Activated CD4-positive, alpha-beta T cell treated with anti-CD3 and anti-CD28 coated beads for 1 hour (primary cell): ENCODE measurements at regions not wholly inside any gene's neighbourhood (a gene's known extent, or its start where the extent isn't known, plus 50 kb on each side); places are given as distances from the start of the nearest gene placed in this dataset.

Source experiments
- DNase-seq: peaks from one replicate; pipeline ENCODE4 v3.0.0-alpha.2; 2020

DNA sequence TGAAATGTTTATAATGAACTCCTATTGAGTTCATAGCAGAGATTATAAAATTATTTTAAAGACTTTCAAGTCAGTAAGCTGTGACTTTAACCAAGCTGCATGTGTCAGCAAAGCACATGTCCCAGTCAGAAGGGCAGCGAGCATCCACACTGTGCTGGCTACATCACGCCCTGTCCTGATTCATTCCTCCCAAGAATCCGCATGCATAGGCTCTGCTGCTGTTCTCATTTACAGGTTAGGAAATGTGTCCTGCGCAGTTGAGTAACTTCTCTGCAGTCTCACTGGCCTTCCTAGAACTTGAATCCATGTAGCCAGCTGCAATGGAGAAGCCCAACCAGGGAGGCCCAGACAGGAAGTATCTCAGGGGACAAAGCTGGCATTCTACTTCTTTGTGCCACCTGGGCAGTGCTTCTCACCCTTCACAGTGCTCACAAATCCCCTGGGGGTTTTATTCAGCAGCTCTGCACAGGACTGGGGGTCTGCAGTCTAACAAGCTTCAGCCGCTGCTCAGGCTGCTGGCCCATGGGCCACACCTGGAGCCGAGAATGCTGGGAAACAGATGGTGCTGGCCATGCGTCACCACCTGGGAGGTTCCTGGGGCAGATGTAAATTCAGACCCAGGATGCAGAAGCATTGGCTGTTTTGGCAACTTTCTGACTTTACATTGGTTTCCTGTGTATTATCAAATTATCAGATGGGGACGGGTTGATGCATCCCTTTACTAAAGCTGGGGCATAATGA is 192.8 kb upstream of the GDF10 start:
- no peak for DNase-seq

DNA sequence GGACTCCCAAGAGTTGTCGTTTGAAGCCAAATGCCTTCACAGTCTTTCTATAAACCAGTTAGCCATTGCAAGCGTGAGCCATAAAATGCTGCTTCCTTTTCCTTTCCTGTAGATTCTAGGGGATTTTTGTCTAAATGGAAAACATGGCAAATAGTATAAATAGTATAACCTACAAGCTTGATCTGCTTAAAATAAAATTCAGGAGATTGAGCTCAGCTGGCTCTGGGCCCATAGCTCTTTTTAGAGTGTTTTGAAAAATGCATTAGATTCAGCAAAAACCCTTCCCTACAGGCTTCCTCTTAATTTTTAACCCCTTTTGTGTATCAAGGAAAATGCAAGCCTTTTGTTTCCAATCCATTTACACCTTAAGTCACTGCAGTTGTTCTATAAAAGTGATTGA is 190.1 kb upstream of the GDF10 start:
- DNase-seq = no peak

GRCh38 chr10:47111329-47111862 is 188.6 kb upstream of the GDF10 start:
- no peak for DNase-seq

DNA sequence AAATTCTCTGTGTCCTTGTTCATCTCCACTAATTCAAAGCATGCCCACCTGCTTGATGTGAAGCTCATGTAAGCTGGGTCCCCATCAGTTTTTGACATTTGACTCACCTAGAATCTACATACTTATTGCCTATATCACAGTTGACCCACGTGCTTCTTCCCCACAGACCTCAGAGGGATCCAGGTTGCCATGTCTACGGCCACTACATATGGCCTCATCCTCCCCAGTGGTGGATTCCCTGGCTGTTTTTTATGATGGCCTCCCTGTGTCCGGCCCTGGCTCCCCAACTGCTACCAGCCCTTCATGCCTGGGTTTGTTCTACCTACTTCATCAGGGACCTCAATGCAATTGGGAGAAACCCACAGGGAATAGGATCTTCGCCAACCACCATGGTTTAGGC is 187.4 kb upstream of the GDF10 start:
- no peak for DNase-seq

DNA sequence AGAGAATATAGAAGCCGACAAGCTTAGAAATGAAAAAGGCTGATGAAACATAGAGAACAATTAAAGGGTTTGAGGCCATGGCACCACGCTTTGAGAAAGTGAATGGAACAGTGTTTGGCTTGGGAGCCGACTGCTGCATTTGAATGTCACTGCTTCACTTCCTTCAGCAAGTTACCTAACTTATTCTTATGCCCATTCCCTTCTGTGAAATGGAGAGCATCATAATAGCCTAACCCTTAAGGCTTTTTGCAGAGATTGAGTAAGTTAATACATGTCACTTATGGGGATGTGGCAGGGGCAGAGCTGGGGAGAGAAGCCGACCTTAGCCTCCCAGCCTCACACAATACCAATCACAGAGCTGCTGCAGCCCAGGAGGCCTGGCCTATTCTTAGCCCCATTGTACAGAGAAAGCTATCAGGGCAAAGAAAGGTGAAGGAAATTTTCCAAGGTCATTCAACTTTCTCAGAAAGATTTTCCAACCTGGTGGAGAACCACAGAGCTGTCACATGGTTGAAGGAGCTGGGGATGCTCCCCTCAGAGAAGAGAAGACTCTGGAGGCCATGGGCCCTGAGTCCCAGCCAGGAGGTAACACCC is 186.0 kb upstream of the GDF10 start:
- no peak for DNase-seq

GRCh38 chr10:47114680-47115186 is 185.3 kb upstream of the GDF10 start:
- no peak for DNase-seq

DNA sequence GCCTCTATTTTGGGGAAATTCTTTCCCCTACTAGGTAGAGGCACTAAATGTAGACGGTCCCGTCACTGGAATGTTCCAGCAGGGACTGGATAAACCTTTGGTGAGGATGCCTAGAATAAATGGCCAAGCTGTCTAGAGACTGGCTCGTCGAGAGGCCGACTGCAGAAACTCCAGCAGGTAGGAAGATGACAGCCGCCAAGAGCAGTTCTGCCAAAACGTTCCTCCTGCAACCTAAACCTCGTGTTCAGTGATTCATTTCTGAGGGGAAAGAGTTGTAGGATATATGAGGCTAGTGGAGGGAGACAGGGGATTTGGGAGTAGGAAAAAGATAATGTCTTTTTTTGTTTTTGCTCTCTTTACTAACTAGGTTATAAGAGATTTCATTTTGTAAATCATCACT is 184.7 kb upstream of the GDF10 start:
- DNase-seq = no peak

DNA sequence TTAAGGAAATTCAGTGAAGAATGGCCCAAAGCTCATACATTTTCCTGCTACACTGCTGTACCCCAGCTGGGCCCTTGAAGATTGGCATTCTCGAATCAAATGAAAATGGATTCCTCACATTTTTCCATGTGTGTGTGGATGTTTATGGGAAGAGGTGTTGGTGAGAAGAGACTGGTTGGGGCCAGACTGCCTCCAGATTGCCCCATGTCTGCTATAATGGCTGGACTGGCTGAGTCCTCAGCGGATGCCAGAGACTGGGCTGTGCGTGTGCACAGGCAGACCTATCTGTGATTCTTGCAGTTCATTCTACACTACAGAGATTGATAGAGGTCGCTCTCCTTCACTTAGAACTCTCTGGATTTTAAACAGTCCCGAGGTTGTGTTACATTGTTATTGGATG is 183.6 kb upstream of the GDF10 start:
- no peak for DNase-seq

- no peak for DNase-seq
Observed at GRCh38 chr10:47118326-47118725, 181.7 kb upstream of the GDF10 start.

DNA sequence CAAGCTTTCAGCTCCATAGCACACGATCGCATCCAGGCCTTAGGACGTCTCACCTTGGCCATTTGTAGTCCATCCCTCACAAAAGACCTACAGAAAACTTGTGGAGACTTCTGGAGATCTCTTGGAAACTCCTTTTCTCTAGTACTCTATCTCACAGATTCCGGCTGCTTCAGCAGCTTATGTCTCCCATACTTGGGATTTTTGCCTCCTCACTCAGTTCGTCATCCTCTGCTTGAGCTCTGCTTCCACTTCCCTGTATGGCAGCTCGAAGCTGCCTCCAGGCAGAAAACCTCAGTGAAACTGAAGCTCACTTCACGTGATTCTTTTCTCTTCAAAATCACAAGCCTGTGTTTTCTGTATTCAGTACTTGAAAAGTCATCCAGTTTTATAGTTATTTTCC is 178.7 kb upstream of the GDF10 start:
- no peak for DNase-seq

GRCh38 chr10:47123716-47124288 is 176.2 kb upstream of the GDF10 start:
- no peak for DNase-seq

DNA sequence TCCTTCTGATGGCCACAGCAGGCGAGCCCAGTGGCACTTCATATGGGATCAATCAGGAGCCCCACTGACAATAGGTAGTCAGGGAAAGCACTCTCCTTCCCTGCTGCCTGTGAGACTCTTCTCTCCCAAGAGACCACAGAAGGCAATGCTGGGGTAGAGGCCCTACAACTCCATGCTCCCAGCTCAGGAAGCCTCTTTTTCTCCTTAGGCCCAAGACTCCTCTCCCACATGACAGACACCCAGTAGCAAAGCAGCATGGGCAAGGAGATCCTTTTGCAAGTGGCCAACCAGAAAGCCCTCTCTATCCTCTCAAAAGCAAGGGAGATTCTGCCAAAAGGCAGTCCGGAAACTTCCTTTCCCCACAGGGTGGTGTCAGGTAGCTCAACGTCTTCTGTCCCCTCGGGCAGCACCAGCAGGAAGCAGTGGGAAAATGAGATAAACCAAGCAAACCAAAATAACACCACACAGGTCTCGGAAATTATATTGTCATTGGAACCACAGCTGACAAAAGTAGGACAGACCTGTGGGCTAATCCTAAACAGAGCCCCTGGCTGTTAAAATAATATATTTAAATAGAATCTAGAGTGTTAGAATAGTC is 172.7 kb upstream of the GDF10 start:
- DNase-seq = no peak

DNA sequence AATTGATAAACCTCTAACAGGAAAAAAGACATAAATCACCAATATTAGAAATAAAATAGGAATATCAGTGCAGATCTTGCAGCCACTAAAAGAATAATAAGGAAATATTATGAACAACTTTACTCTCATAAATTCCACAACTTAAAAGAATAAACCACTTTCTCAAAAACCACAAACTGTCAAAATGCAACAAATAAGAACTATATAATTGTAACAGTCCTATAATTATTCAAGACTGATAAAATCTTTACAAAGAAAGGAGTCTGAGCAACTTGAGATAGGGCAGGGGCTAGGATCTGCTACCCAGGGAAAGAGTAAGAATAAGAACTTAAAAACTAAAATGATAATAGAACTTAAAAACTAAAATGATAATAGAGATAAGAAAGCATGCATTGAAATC is 169.5 kb upstream of the GDF10 start:
- no peak for DNase-seq

GRCh38 chr10:47133871-47134570 is 166.0 kb upstream of the GDF10 start:
- no peak for DNase-seq

- no peak for DNase-seq
Observed at GRCh38 chr10:47136866-47137265, 163.1 kb upstream of the GDF10 start.

GRCh38 chr10:47137311-47137851 is 162.6 kb upstream of the GDF10 start:
- DNase-seq = no peak

GRCh38 chr10:47139121-47139520 is 160.9 kb upstream of the GDF10 start:
- DNase-seq = no peak

DNA sequence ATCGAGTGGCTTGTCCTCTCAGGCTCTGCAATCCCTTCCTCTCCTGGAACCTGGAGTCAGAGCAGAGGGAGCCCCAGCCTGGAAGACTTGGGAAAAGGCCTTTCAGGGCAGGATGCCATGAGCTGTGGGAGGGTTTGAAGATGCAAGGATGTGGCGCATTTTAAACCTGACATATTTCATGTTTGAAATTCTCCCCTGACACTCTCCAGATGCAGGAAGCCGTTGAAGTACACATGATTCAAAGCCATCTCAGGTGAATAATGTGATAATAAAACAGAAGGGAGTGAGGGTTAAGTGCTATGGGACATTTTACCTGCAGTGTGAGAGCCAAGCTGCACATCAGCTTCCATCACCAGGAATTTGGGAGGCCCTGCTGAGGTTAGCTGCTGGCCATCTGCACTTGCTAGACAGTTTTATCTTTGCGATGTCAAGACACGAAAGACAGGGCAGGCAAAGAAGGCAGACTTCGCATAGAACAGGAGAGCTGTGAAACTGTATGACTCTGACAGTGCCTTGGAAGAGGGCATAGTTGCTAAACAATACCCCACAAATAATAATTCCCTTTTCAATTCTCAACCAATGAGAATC is 159.1 kb upstream of the GDF10 start:
- no peak for DNase-seq

DNA sequence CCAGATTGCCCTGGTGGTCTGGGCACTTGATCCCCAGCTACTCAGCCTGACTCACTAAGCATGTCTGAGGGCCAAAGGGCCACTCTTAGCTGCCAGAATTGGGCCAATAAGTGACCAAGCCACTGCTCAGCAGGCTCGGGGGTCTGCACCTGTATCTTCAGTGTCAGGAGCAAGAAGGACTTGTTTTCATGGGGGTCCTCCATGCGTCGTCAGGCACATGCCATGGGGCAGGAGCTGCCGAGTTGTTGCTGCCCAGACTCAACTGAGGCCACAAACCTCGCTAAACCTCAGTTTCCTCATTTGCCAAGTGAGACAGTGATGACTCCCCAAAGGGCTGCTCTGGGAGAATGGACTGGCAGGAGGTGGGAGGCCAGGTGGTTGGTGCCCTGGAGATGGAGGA is 158.6 kb upstream of the GDF10 start:
- DNase-seq = no peak

DNA sequence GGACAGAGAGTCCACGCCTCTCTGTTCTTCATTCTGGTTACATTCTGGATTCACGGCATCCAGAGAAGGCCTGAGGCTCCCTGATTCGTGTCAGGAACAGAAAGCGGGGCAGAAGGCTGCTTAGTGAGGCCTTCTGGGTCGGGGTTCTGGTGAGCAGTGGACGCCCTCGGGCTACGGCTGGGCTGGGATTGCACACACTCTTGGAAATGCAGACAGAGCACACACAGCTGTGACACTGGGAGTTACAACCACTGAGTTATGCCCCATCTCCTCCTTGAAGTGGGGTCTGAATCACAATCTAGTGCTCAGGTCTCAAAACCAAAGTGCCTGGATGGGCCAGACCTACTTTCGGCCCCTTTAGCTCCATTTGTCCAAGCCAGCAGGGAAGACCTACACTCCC is 156.9 kb upstream of the GDF10 start:
- DNase-seq = no peak

DNA sequence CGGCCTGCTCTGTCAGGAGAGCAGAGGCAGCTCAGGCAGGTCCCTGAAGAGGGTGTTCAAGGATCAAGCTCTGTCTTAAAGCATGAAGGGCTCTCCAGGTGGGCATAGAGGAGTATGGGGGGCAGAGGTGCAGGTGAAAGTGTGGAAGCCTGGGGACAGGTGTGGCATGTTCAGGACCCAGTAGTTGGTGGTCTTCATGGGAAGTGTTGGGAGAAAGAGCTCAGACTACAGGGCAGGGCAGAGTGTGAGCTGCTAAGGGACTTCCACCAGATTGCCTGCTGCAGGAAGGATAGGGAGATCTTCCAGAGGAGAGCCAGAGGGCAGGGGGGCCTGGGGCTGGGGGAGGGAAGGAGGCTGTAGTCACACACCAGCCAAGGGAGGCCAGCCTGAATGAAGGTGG is 156.5 kb upstream of the GDF10 start:
- DNase-seq = no peak

DNA sequence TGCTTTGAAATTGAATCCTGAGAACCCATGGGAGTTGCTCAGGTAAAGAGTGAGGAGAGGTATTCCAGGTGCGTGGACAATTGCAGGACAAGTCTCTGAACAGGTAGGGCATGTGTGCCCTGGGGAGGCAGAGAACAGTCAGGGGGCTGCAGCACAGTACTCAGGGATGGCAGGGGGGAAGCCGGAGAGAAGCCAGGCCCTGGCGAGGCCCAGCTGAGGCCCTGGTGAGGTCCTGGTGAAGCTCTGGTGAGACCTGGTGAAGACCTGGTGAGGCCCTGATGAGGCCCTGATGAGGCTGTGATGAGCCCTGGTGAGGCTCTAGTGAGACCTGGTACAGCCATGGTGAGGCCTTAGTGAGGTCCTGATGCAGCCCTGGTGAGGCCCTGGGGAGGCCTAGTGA is 155.5 kb upstream of the GDF10 start:
- no peak for DNase-seq
